ENCODE measurements at regions not wholly inside any gene's neighbourhood (a gene's known extent, or its start where the extent isn't known, plus 50 kb on each side); places are given as distances from the start of the nearest gene placed in this dataset.

- Mint-ChIP-seq H3K4me1 (ENCODE audit: low read depth, unreplicated experiment) (no peaks in the 10 kb centered on the region), H3K36me3 (ENCODE audit: insufficient read depth, unreplicated experiment) (no peaks in the 10 kb centered on the region), H3K9me3 (ENCODE audit: low read depth, unreplicated experiment) (peaks cover 2% of the 10 kb centered on the region), H3K27ac (ENCODE audit: unreplicated experiment) (no peak overlapping the region), H3K4me3 (ENCODE audit: low read depth, unreplicated experiment) (no peak overlapping the region), H3K27me3 (ENCODE audit: unreplicated experiment) (no peaks in the 10 kb centered on the region)
- no peak for DNase-seq
- no TSS peak for BruUV-seq (replicated peaks)
- intact Hi-C loops (cut with micrococcal nuclease; ENCODE audit: unreplicated experiment) = no loop called here
- CTCF ChIA-PET = no interaction called here
- TF ChIP-seq CTCF (IDR thresholded peaks at IDR 0.05; ENCODE audit: unreplicated experiment) = no peak
These were observed 357.7 kb upstream of the SYT4 start for GRCh38 chr18:43634994-43635393.

- H3K9me3 Mint-ChIP-seq (ENCODE audit: low read depth, unreplicated experiment) = peaks cover 2% of the 10 kb centered on the region
- H3K36me3 Mint-ChIP-seq (ENCODE audit: insufficient read depth, unreplicated experiment) = no peaks in the 10 kb centered on the region
- no TSS peak for BruUV-seq (replicated peaks)
- no peak for DNase-seq
- no peak overlapping the region for H3K27ac Mint-ChIP-seq (ENCODE audit: unreplicated experiment)
- H3K27me3 Mint-ChIP-seq (ENCODE audit: unreplicated experiment) = no peaks in the 10 kb centered on the region
- CTCF ChIA-PET = no interaction called here
- no peak overlapping the region for H3K4me3 Mint-ChIP-seq (ENCODE audit: low read depth, unreplicated experiment)
- TF ChIP-seq CTCF (IDR thresholded peaks at IDR 0.05; ENCODE audit: unreplicated experiment) = no peak
- H3K4me1 Mint-ChIP-seq (ENCODE audit: low read depth, unreplicated experiment) = no peaks in the 10 kb centered on the region
- intact Hi-C loops (cut with micrococcal nuclease; ENCODE audit: unreplicated experiment) = no loop called here
These were observed 358.1 kb upstream of the SYT4 start for GRCh38 chr18:43635397-43635796.

GRCh38 chr18:43642727-43643330, 365.5 kb upstream of the SYT4 start:
- Mint-ChIP-seq H3K4me3 (ENCODE audit: low read depth, unreplicated experiment) (no peak overlapping the region), H3K9me3 (ENCODE audit: low read depth, unreplicated experiment) (peaks cover 4% of the 10 kb centered on the region), H3K36me3 (ENCODE audit: insufficient read depth, unreplicated experiment) (no peaks in the 10 kb centered on the region), H3K27me3 (ENCODE audit: unreplicated experiment) (no peaks in the 10 kb centered on the region), H3K4me1 (ENCODE audit: low read depth, unreplicated experiment) (no peaks in the 10 kb centered on the region), H3K27ac (ENCODE audit: unreplicated experiment) (no peak overlapping the region)
- BruUV-seq (replicated peaks) = no TSS peak
- intact Hi-C loops (cut with micrococcal nuclease; ENCODE audit: unreplicated experiment) = no loop called here
- no peak for DNase-seq
- CTCF ChIA-PET = no interaction called here
- no peak for TF ChIP-seq CTCF (IDR thresholded peaks at IDR 0.05; ENCODE audit: unreplicated experiment)

GRCh38 chr18:43648002-43648401, 370.7 kb upstream of the SYT4 start:
- Mint-ChIP-seq H3K36me3 (ENCODE audit: insufficient read depth, unreplicated experiment) (no peaks in the 10 kb centered on the region), H3K4me3 (ENCODE audit: low read depth, unreplicated experiment) (no peak overlapping the region), H3K9me3 (ENCODE audit: low read depth, unreplicated experiment) (peaks cover 8% of the 10 kb centered on the region), H3K4me1 (ENCODE audit: low read depth, unreplicated experiment) (no peaks in the 10 kb centered on the region), H3K27me3 (ENCODE audit: unreplicated experiment) (no peaks in the 10 kb centered on the region), H3K27ac (ENCODE audit: unreplicated experiment) (no peak overlapping the region)
- DNase-seq = no peak
- CTCF ChIA-PET = no interaction called here
- intact Hi-C loops (cut with micrococcal nuclease; ENCODE audit: unreplicated experiment) = no loop called here
- no peak for TF ChIP-seq CTCF (IDR thresholded peaks at IDR 0.05; ENCODE audit: unreplicated experiment)
- no TSS peak for BruUV-seq (replicated peaks)
